Middle frontal gyrus (tissue), 1 donor: ENCODE measurements at regions not wholly inside any gene's neighbourhood (a gene's known extent, or its start where the extent isn't known, plus 50 kb on each side); places are given as distances from the start of the nearest gene placed in this dataset.
A peak's percentile ranks its signal among the peaks of the same experiment; 100 is the strongest.
"Not testable (repeated sequence)": the region's sequence is repeated elsewhere in the genome, so short reads cannot be mapped to it uniquely, and the experiment has no call there.

Experiments
- DNase-seq: peaks from one replicate; pipeline ENCODE4 v3.0.0-alpha.2; 2015; ENCODE audit warnings: low spot score; ENCODE audit errors: extremely low spot score

DNA sequence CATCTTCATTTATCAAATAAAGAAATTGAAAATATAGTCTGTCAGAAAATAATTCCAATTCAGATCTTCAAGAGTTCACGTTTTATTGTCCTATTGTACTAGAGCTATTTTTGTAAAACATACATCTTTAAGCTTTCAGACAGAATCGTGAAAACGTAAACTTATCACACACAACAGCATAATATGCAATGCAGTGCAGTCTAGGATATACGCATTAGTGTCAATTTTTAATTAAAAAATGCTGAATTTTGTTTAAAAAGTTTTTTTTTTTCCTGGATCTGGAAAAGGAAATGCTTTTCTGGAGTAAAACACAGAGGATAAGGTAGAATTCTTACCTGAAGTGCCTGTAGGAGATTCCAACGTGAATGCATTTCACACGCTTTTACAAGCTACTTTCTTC lies 458.2 kb upstream of the KLF6 start:
- DNase-seq, result no peak

DNA sequence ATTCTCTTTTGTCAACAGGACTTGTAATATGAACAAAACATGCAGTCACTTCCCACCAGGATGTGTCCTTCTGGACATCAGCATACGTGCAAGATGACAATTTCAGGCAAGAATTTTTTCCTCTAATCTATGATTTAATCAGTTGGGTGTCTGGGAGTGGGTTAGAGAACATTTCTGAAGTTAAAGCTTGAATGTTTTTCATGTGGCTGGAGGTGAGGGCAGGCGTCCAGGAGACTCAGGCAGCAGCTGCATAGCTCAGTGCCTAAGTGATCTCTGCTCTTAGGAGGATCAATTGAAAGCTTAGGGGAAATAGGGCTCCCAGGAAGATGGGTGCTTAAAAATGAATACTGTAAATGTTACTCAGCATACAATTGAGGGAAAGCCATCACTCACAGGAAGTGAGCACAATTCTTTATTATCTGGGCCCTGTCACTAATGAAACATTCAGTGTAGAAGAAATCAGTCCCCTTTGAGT lies 457.6 kb upstream of the KLF6 start:
- DNase-seq, result no peak

DNA sequence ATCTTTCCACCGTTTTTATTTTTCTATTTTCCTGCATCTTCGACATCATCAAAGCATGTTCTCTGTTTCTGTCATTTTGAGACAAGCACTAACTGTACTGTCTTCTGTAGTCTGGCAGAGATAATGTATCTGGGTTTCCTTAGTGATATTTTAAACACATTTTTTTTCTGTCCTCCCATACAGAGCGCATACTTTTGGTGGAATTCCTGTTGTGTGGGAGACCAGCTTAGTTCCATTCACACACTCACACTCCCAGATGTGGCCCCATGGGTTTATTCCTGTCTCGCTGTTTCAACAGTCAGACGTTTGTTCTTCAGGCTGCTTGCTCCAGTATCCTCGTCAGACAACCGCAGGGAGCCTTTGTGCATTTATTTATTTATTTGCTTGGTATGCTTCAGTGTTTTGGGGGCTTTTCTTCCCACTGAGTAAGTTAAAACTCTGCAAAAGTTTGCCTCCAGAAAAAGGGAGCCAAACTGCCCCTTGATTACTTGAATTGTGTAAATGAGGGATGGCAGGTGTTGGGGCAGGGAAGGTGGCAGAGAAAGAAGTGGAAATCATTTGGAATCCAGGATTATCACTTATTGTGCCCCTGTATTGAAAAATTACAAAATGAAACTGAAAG lies 456.8 kb upstream of the KLF6 start:
- DNase-seq, result peak; percentile 9

DNA sequence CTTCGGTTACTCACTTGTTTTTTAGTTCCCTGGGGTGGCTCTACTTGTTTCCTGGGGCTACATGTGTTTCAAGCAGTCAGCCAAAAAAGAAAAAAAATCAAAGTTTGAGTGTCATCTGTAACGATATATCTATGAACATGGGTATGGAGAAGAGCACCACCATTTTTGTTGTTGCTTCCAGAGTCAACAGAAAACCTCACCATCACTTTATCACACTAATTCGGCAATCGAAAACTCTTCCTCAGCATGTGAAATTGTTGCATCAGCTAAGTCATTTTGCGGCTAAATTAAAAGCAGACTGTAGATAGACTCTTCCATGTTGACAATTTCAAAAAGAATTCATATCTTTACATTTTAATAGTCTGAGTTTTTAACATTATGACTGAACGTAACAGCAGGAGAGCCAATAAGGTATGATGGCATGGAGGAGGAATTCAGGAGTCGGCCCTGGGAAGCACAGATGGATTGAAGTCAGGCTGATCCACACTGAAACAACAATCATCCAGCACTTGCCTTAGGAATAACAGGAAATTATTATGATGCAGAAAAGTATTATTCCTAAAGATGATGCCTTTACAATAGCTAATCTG lies 455.7 kb upstream of the KLF6 start:
- no peak for DNase-seq

DNA sequence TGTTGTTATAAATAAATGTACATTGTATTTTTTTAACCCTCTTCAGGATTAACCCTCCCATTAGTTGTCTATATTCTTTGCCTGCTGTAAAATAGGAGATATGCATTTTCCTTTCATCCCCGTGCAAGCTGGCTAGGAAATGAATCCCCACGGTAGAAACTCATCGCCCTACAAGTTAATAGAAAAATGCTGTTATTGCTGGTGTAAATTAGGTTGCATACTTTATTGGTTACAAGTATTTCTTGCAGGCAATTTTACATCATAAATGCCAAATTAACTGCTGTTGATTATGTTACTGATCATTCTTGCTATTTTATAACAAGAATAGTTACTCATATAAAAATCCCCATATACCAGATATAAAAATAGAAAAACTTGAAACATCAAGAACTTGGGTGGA lies 454.2 kb upstream of the KLF6 start:
- no peak for DNase-seq

DNA sequence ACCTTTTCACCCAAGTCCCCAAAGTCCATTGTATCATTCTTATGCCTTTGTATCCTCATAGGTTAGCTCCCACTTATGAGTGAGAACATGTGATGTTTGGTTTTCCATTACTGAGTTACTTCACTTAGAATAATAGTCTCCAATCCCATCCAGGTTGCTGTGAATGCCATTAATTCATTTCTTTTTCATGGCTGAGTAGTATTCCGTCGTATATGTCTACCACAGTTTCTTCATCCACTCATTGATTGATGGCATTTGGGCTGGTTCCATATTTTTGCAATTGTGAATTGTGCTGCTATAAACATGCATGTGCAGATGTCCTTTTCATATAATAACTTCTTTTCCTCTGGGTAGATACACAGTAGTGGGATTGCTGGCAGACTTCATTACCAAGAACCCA lies 451.9 kb upstream of the KLF6 start:
- DNase-seq, result not testable (repeated sequence)

DNA sequence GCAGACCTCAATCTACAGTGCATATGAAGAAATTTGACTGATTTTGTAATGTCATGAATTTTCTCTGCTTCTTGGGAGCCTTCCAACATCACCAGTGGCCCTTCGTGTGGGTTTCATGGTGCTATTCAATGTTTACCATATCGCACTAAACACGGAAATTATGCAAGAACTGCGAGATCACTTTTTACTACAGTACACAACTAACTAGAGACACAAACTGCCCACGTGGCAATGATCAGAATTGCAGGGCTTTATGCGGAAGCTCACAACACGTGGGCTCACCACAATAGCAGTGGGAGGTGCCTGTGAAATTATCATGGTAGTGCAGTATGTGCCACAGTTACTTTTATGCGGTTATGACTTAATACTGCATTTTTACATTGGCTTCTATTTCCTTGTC lies 449.7 kb upstream of the KLF6 start:
- no peak for DNase-seq

DNA sequence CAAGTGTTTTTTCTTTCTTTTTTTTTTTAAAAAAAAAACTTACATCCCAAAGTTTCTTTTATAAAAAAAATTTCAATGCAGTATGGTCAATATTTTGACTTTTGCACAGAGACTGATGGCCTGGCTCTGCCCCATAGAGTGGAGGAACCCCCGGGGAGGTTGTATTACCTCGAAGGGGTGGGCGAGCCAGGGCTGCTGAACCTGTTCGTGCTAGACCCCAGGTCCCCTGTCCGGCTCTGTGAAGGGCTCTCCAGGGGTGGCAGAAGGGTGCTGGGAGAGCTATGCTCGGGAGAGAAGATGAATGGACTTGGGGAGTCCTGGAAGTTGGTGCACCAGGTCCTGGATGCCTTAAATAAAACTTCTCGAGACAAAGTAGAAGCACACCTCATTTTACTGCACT lies 446.4 kb upstream of the KLF6 start:
- no peak for DNase-seq

DNA sequence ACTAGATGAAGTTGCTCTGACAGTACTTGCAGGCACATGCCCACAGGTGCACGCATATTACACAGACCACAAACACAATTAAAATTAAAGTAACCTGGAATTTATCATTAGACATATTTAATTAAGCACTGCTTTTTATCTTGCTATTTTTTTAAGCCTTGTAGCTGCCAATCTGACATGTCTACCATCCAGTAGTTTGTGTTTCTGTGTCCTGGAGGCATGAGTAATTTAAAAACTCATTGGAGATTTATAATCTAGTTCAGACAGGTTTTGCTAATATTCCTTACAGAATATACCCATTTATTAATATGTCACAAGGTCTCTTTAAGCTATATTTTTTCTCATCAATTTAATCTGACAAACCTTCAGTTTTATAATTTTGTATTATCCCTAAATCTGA lies 445.0 kb upstream of the KLF6 start:
- no peak for DNase-seq

DNA sequence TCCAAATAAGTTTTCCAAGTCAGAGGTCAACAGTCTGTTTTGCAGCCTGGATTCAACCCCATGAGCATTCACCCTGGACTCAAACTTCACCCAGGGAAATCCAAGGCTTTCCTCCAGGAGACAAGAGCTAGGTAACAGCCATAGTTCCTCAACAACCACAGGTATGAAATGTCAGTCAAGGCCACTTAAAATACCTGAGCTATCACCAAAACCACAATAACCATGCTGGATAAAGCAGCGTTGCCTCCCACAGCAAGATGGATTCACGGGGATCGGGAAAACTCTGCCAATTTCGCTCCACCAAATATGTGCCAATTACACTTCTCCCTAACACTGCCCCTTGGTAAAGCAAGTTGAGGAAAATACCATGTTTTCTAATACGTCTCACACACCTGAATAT lies 444.1 kb upstream of the KLF6 start:
- no peak for DNase-seq

DNA sequence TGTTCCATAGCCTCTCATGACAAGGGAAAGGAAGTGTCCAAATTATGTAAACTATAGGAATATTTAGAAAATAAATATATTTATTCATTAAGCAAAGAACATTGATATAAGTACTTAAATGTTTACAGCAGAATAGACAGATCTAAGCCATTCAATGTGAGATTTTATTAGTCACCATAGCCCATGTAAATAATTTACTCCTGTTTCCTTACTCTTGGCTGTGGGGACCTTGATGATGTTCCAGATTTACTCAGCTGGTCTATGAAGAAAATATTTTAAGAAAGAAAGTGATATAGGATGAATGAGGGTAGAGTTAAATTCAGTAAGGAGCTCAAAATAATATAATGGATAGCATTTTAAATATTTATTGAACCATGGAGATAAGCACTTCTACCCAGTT lies 442.6 kb upstream of the KLF6 start:
- DNase-seq, result no peak

DNA sequence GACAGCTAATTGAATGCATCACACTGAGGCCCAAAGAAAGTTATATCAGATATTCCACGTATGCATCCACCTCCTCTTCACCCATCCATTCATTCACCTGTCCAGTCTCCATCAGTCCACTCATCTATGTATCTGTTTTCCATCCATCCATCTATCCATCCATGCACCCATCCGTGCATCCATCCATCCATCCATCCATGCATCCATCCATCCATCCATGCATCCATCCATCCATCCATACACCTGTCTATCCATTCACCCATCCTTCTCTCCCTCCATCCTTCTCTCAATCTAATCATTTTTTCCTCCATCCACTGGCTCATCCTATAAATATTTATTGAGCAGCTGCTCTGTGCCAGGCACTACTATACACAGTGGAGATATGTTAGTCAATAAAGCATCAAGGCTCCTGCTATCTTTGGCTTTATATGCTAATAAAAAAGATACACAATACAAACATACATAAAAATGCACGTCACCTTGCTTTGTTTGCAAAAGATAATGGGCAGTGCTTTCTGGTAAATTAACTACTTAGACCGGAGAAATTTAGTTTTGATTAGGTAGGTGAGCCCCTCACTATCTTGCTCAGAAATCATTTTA lies 442.0 kb upstream of the KLF6 start:
- no peak for DNase-seq

DNA sequence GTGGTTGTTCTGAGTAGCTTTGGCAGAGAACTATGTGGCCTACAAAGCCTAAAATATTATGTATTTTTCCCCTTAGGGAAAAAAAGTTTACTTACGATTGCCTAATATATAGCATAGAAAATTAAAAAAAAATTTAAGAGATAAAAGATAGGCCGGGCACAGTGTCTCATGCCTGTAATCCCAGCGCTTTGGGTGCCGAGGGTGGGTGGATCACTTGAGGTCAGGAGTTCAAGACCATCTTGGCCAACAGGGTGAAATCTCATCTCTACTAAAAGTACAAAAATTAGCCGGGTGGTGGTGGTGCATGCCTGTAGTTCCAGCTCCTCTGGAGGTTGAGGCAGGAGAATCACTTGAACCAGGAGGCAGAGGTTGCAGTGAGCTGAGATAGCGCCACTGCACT lies 439.2 kb upstream of the KLF6 start:
- DNase-seq, result no peak

DNA sequence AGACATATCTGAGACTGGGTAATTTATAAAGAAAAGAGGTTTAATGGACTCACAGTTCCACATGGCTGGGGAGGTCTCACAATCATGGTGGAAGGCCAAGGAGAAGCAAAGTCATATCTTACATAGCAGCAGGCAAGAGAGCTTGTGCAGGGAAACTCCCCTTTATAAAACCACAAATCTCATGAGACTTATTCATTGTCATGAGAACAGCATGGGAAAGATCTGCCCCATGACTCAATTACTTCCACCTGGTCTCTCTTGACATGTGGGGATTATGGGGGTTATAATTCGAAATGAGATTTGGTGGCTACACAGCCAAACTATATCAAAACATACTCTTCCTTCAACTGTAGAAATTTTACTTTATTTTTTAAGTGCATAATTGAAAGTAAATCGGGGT lies 436.3 kb upstream of the KLF6 start:
- not testable (repeated sequence) for DNase-seq

DNA sequence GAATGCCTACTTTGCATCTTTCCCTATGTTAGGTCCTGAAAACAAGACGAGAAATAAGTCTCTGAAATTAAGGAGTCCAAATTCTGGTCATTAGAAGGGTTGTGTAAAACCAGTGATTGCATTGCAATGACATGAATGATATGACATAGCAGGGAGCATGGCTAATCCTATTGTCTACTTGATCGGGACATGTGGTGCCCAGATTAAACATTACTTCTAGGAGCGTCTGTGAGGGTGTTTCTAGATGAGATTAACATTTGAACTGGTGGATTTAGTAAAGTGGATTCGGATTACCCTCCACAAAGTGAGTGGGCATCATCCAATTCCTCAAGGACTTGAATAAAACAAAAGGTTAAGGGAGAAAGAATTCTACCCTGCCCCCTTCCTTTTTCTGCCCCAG lies 434.9 kb upstream of the KLF6 start:
- no peak for DNase-seq

DNA sequence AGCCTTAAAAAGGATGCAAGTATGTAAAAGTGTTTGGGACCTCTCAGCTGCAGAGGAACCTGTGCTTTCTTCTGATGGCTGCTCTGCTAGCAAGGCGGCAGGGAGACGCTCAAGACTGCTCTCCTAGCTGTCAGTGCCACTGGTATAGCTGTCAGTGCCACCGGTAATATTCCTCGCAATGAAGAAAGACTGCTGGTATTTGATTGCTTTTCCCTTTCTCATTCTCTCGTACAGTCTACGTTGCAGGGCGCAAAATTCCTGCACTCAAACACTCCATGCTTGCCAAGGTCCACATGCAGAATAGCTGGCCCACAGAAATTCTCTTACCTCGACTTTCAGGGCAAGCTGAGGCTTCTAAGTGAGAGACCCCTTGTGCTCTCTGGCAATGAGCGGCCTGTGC lies 432.6 kb upstream of the KLF6 start:
- DNase-seq, result no peak

DNA sequence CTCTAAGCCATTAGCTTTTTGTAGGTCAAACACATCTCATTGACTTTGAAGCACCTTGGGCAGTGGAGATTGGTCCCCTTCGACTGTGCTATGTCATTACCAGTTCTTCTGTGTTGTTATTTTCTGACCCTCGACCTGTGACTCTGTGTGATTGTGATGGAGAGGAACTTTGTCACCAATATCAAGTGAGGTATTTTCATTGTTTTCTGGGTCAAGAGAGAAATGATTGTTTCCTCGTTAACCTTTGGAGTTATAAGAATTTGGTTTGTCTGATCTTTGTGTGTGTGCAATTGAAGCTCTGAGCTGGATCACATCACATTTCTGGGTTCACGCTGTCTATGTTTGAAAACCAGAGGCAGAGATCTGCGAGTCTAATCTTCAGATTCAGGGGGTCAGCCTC lies 432.2 kb upstream of the KLF6 start:
- DNase-seq, result no peak

DNA sequence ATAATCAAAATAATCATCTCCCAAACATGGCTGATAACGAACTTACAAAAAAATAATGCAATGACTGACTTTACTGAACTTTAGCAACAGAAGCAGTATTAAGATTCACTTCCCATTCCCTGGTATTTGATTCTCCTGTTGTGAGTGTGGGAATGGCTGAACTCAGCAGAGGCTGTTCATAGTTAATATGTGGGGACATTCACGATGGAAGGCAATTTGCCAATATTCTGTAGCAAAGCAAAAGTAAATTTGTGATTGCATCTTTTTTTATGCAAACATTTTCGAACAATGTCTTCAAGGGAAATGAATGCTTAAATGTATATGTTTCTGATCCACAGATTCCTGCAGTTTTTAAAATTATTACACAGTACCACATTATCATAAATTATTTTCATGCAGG lies 431.7 kb upstream of the KLF6 start:
- DNase-seq, result no peak

DNA sequence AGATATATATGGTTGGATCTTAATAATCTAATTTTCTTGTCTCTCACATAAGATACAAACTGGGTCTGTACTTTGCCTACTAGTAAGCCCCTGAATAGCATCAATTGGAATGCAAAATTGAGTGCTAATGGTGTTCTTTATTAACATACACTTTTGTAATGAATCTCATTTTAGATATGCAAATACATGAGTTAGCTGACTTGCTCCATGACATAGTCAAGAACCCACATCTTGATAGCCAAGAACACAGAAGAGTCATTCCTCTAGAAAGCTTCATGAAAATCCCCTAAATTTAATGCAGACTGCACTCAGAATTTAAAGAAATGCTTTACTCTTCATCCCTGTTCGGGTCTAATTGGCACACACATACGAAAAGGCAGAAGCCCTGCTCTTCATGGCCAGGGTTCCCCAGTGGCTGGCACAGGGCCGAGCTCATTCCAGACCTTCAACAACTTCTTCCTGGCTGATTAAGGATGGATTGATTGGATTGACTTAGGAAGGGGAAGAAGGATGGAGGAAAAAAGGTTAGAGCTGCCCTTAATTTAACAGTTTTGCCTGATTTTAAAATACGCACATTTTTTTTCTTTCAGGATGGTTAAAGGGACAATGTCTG lies 431.1 kb upstream of the KLF6 start:
- DNase-seq, result no peak

DNA sequence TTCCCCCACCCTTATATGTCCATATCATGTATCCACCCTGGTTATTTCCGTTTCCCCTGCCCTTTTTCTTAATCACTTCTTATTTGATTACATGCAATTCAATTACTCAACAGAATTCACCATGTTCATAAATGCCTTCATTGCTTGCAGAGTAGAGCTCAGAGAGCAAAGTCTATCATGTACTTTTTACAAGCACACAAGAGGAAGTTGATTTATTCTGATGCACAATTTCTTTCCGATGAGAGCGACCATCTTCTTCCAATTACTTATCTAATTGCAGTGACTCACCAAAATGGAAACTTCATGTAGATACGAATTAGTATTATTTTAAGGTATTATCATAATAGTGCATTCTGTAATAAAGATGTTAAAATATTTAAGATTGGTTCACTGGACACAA lies 430.5 kb upstream of the KLF6 start:
- DNase-seq, result no peak

DNA sequence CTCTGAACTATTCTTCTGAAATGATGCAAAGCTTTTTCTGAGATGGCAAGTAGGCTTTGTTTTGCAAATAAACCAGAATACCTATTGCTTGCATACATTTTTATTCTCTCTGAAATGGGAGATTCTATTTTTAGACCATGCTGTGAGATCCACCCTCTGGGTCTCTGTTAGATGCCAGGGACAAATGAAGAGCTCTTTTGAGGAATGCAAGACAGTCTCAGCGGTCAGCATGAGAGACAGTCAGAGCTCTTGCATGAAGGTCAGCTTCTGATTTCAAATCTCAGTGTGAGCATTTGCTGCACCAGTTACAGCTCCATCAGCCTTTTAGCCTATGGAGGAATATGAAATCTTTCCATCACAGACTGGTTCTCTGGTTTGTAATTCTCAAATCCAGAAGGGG lies 429.9 kb upstream of the KLF6 start:
- DNase-seq, result no peak

DNA sequence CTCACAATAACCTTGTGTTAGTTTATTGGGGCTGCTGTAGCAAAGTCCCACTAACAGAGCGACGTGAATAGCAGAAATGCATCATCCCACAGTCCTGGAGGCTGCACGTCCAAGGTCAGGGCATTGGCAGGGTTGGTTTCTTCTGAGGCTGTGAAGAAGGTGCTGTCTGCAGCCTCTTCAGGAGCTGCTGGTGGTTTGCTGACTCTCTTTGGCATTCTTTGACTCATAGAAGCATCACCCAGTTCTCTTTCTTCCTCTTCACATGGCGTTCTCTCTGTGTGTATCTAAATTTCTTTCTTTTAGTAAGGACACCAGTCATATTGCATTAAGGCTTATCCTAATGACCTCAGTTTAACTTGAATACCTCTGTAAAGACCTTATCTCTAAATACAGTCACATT lies 428.4 kb upstream of the KLF6 start:
- DNase-seq, result no peak

DNA sequence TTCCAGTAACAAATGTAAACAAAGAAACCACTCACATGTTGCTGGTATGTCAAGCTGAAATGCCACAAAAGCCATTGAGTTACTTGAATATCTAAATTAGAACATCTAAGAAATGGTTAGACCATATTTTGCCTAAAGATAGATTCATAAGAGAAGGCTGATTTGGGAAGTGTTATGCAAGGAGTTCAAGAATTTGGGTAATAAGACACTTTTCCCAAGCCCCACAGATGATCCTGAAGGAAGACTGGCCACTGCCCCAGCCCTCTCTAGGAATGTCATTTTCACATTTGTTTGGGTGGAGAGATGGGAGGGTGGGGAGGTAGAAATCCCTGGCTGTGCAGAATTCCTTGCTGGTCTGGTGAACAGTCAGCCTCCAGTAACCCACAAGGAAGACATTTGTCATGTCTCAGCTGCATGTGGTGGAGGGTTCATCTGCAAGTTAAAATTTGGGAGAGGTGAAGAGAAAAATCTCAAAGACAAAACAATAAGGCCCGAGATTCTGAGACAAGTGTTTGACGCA lies 427.2 kb upstream of the KLF6 start:
- DNase-seq, result no peak
